Astrocyte of the spinal cord (primary cell): ENCODE measurements at regions not wholly inside any gene's neighbourhood (a gene's known extent, or its start where the extent isn't known, plus 50 kb on each side); places are given as distances from the start of the nearest gene placed in this dataset.

Source experiments
- DNase-seq: peaks from one replicate; pipeline ENCODE4 v3.0.0; 2011; ENCODE audit warnings: low read depth, low spot score
- H3K4me3 ChIP-seq: 2 replicates; pipeline ENCODE4 v1.5.1; 2011; ENCODE audit warnings: low read depth, mild to moderate bottlenecking, low read length, moderate library complexity
- in situ Hi-C: cut with HindIII; loops from 2 replicates; pipeline ENCODE4 v1.10.0; 2017; ENCODE audit warnings: low sequenced_read_pairs
- TF ChIP-seq, protein P1 (sequence below): IDR thresholded peaks from 2 replicates; pipeline ENCODE4 v1.5.1; 2012; ENCODE audit warnings: low read depth, mild to moderate bottlenecking, low read length, inconsistent platforms

DNA sequence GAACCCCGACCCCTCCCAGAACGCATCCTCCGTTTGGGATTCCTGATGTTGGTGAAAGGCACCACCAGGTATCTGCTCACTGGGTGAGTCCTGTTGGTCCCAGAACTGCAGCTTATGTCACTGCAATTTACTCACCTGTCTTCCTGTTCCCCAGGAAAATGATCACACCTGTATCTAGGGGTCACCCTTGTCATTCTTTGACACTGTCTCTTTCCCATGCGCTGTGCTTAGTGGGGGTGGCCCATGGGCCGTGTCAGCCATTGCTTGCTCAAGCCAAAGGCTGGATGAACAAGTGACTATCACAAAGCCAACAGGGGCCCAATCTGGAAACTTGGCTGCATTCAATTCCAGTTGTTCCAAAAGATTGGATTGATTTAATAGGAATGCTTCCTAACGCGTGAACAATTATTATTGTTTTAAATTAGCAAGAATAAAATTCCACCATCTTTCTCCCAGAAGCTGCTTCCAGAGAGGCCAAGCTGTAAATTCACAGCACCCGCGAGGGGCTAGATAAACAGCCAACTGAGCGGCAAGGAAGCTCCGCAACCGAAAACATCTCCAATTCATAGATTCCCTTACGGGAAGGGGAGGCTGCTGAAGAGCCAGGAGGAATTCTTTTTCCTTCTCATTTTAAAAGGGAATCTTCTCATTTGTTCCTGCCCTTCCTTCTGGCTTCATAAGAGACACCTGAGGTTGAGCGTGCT lies 134.8 kb upstream of the ZMIZ1 start:
- DNase-seq, result no peak
- TF ChIP-seq, protein P1, sequence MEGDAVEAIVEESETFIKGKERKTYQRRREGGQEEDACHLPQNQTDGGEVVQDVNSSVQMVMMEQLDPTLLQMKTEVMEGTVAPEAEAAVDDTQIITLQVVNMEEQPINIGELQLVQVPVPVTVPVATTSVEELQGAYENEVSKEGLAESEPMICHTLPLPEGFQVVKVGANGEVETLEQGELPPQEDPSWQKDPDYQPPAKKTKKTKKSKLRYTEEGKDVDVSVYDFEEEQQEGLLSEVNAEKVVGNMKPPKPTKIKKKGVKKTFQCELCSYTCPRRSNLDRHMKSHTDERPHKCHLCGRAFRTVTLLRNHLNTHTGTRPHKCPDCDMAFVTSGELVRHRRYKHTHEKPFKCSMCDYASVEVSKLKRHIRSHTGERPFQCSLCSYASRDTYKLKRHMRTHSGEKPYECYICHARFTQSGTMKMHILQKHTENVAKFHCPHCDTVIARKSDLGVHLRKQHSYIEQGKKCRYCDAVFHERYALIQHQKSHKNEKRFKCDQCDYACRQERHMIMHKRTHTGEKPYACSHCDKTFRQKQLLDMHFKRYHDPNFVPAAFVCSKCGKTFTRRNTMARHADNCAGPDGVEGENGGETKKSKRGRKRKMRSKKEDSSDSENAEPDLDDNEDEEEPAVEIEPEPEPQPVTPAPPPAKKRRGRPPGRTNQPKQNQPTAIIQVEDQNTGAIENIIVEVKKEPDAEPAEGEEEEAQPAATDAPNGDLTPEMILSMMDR, result no peak
- in situ Hi-C loops, result loop anchor here (25.0 kb wide), 1 partner anchor 128 kb away; the partner anchor contains the start of gene ZMIZ1
- no peak overlapping the region for H3K4me3 ChIP-seq

DNA sequence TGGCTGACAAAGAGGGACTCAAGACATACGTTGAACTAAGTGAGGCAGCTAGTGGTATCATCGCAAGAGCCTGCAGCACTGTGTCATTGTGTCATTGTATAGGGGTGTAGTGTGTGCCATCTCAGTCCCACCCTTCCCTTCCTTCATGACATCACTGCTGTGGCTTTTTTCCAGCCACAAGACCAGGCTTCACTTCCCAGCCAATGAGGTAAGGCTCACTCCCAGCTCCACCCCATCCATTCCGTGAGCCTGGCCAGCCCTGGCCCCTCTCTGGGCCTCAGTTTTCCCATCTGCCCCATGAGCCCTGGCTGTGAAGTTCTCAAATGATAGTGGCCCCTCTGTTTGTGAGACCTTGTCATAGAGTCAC lies 134.3 kb upstream of the ZMIZ1 start:
- TF ChIP-seq, protein P1, result no peak
- in situ Hi-C loops, result loop anchor here (25.0 kb wide), 1 partner anchor 128 kb away; the partner anchor contains the start of gene ZMIZ1

DNA sequence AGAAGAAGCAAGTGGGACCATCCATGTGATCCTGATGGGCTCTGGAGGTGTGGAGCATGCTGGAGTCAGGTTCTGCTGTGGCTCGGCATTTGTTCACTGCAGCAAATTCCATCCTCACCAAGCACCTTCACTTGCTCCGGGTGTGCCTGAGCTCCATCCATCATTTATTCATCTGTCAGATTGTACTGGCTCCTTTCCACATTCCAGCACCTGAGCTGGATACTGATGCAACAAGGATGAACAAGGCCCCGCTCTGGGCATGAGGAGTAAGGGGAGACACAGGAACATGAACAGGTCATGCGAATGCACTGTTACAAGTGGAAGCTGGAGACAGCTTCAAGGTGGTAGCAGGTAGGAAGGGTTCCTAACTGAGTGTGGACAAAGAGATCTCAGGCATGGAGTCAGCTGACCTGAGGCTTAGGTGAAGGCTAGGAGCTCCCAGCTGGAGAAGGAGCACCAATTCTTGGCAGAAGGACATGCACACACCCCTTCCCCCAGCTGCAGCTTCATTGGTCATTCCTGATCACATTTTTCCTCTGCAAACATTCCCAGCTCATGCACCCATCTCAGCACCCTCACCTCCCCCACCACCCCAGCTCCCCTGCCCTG lies 133.7 kb upstream of the ZMIZ1 start:
- no peak for DNase-seq
- H3K4me3 ChIP-seq, result no peak overlapping the region
- TF ChIP-seq, protein P1, result no peak
- in situ Hi-C loops, result loop anchor here (25.0 kb wide), 1 partner anchor 127 kb away; the partner anchor contains the start of gene ZMIZ1

More for the DNA sequence above, 134.3 kb upstream of the ZMIZ1 start:
- no peak overlapping the region for H3K4me3 ChIP-seq
- no peak for DNase-seq

DNA sequence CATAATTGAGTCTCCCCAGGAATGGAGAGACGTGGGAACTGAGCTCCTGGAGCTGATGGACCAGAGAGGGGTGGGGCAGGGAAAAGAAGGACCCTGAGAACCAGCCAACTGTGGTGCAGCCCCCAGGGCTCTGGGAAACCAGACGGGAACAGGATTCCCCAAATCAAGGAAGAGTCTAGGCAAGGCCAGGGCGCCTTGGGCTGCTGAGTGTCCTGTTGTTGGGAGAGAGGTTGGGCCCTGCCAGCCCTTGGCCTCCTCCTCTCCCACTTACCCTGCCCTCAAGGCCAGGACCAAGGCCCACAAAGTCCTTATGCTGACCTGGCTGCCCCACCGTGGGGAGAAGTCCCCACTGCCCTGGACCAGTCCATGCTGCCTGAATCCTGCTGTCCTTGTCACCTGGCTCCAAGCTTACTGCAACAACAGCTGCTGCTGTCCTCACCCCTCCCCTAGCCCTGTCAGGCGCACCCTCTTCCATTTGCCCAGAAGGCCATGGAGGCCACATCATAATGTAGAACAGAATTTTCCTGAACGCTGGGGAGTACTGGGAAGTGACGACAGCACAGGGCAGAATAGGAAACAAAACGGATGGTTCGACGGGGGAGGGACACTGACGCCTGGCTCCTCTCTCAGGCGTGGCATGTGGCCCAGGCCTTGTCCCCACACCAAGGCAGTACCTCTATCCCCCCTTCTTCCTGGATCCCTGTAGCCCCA lies 132.9 kb upstream of the ZMIZ1 start:
- no peak overlapping the region for H3K4me3 ChIP-seq
- in situ Hi-C loops, result loop anchor here (25.0 kb wide), 1 partner anchor 126 kb away; the partner anchor contains the start of gene ZMIZ1
- DNase-seq, result no peak
- TF ChIP-seq, protein P1, result no peak

DNA sequence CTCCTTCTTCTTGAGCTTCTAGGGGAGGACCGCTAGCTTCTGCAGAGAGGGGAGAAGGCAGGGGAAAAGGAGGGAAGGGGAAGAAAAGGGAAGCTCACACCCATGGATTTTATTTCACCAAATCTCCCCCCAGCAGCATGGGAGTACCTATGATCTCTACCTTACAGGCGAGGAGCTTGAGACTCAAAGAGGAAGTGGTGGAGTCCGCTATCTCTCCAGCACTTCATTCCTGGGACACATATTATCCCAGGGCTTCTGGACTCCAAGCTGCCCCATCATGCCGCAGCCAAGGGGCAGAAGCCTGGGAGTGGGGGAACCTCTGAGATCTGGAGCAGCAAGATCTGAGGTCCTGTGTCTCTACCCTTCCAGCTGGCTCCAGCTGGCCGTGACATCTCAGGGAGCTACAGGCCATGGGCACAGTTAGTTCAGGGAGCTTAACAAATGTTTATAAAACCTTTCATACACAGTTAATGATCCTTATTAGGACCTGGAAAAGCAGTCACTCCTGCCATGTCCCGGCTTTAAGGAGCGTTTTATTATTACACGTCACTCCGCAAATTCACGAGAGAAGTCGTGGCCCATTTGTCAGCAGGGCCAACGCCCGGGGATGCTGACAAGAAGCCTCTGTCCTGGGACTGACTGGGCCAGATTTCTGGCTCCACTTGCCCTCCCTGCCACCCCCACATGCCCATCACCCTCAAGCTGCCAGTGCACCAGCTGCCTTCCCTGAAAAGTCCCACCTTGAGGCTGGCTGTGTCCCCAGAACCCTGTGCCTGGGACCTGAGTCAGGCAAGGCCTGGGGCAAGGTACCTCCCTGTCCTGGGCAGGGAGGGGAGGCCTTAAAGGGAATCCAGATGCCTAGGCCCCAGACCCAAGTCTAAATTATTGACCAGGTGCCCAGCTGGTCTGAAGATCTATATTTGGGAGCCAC lies 132.1 kb upstream of the ZMIZ1 start:
- in situ Hi-C loops, result loop anchor here (25.0 kb wide), 1 partner anchor 126 kb away; the partner anchor contains the start of gene ZMIZ1
- no peak for DNase-seq
- TF ChIP-seq, protein P1, result no peak
- H3K4me3 ChIP-seq, result no peak overlapping the region
